Hematopoietic multipotent progenitor cell treated with erythropoietin and hydrocortisone succinate and interleukin-3 and kit ligand, for 6 days (in vitro differentiated cells): ENCODE measurements at regions not wholly inside any gene's neighbourhood (a gene's known extent, or its start where the extent isn't known, plus 50 kb on each side); places are given as distances from the start of the nearest gene placed in this dataset.

ENCODE experiments used
- DNase-seq: peaks from one replicate; pipeline ENCODE4 v3.0.0-alpha.2; 2015

DNA sequence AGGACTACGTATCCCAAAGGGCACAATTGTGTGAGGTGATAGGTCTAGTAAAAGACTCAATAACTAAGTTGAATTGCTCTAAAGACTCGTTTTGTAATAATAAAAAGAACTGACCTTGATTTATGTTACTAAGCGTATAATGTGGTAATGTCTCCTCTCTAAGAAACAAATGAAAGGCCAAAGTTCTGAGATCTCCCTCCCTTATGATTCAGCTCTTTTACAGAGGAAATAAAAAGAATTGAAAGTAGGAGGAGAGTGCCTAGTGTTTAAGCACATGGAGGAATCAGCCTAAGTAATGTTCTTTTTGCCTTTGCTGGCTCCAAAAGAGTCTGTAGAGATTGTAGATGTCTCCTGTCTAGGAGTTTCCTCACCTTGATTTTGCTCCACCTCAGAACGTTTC is 98.0 kb downstream of the ARL4A start:
- DNase-seq = no peak

GRCh38 chr7:12786494-12786893 is 99.1 kb downstream of the ARL4A start:
- DNase-seq = no peak

- no peak for DNase-seq
These were observed 100.7 kb downstream of the ARL4A start for GRCh38 chr7:12788171-12788570.

- no peak for DNase-seq
These were observed 101.2 kb downstream of the ARL4A start for GRCh38 chr7:12788591-12788990.

DNA sequence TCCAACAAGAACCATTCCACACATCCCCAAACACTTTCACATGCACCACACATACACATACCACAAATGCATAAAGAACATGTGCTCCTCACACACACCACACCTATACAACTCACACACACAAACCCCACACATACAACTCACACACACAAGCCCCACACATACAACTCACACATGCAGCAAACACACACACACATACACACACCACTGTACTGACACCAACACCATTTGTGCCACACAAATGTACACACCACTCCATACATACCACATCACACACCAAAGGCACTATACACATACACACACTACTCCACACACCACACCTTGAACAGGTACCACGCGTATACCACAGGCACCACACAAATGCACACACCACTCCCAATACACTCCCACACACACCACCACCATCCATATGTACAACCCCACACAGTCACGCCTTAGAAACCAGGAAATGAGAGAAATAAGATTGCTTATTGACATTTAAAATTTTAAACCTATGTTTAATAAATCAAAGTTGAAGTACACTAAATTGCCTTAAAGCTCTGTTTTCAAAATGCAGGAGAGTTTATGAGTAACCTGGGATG is 107.4 kb downstream of the ARL4A start:
- DNase-seq = no peak

DNA sequence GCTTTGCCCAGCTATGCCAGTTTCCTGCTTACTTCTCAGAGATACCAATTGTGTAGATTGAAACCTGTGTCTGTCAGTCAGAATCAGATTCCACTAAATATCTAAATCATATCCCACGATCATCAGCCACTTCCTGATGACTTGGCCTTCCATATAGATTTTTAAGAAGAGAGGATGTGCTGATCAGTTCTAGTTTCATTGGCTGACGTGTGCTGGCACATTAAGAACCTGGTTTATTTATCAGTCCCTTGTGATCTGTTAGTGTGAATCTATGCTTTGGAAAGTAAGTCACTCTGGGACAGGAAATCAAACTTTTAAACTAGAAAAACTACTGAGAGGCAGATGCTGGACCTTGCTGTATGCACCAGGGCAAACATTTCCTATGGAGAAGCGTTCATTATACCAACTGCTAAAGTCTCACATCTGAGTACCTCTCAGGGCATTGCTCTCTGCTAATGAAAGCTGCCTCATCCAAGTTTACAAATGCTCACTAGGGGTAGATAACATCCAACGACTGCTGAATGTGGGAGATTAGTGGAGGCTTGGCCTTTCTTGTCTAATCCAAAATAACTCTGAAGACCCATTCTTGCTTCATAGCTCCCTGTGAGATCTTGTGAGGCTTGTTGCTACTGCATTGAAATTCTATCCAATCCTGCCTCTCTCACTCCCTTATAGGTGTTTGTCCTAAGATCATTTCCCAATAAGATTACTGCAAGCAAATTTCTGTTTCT is 109.1 kb downstream of the ARL4A start:
- DNase-seq = peak; percentile 22

- no peak for DNase-seq
These were observed 113.1 kb downstream of the ARL4A start for GRCh38 chr7:12800486-12800885.

GRCh38 chr7:12801107-12801506 is 113.7 kb downstream of the ARL4A start:
- no peak for DNase-seq

DNA sequence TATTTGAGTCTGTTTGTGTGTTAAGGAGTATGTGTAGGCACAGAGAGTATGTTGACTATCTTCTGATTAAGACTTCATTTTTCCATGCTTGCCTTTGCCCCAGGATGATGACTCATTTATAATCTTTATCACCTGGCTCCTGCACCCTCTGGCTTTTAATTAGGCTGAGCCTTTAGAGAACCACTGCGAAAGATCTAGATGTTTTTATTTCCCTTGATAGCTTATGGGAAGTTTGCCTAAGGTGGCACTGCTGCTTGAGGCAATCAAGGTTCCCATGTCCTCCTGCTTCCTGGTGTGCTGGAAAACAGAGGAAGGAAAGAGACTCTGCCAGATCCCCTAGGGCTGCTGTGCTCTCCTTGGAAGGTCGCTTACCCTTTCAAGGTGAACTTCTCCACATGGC is 114.6 kb downstream of the ARL4A start:
- DNase-seq = peak; percentile 18

- no peak for DNase-seq
These were observed 116.1 kb downstream of the ARL4A start for GRCh38 chr7:12803542-12803941.

- no peak for DNase-seq
These were observed 118.1 kb downstream of the ARL4A start for GRCh38 chr7:12805518-12805928.

DNA sequence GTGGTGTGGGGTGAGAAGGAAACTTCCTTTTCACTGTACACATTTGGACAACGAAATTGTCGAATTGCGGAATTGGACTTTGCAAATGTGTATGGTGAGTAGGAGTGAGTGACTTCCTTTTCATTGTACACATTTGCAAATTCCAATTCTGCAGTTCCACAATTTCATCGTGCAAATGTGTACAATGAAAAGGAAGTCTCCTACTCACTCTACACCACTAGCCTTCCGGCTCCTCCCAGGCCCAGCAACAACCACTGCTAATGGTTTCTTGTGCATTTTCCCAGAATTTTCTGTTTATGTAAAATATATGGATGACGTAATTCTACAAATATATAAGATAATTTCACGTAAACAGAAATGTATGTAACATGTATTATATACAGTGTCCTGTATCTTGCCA is 118.5 kb downstream of the ARL4A start:
- DNase-seq = no peak

DNA sequence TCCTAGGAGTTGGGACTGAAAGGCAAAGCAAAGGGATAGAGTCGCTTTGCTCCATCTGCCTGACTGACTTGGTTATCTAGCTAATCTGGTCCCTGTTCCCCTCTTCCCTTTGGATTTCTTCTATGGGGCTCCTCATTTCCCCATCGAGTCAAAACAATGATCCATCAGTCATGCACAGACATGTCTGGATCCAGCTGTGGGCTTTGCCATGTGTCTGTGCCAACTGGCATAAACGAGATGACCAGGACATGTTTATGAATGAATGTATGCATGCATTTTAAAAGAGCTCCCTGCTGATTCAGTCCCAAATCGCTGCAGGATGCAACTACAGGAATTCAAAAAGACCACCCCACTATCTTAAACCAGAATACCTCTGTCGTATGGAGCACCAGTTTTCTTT is 122.0 kb downstream of the ARL4A start:
- DNase-seq = no peak

DNA sequence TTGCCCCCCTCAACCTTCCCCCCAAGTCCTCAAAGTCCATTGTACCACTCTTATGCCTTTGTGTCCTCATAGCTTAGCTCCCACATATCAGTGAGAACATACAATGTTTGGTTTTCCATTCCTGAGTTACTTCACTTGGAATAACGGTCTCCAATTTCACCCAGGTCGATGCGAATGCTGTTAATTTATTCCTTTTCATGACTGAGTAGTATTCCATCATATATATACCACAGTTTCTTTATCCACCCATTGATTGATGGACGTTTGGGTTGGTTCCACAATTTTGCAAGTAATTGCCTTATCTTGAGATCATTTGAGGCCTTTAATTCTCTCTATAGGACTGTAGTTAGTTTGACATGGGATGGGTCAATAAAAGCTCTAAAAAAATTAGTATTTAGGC is 124.7 kb downstream of the ARL4A start:
- no peak for DNase-seq

GRCh38 chr7:12814107-12814506 is 126.7 kb downstream of the ARL4A start:
- no peak for DNase-seq

GRCh38 chr7:12814828-12815227 is 127.4 kb downstream of the ARL4A start:
- DNase-seq = no peak

DNA sequence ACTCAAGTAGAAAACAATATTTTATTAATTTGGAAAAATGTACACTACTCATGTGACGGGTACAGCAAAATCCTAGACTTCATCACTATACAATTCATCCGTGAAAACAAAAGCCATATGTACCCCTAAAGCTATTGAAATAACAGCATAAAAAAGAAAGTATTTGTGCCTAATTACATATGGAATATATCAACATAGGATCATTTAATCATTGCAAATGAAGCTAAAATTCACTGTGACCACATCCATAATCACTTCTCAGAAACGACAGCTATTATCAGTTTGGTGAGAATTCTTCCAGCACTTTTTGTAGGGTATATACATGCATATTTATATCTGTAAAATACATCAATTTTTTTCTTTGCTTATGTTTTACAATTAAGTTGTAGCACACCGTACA is 128.0 kb downstream of the ARL4A start:
- no peak for DNase-seq

- no peak for DNase-seq
These were observed 128.4 kb downstream of the ARL4A start for GRCh38 chr7:12815871-12816270.

- DNase-seq = no peak
These were observed 133.3 kb downstream of the ARL4A start for GRCh38 chr7:12820777-12821176.

GRCh38 chr7:12821746-12822145 is 134.3 kb downstream of the ARL4A start:
- no peak for DNase-seq

- no peak for DNase-seq
These were observed 138.6 kb downstream of the ARL4A start for GRCh38 chr7:12826079-12826478.

DNA sequence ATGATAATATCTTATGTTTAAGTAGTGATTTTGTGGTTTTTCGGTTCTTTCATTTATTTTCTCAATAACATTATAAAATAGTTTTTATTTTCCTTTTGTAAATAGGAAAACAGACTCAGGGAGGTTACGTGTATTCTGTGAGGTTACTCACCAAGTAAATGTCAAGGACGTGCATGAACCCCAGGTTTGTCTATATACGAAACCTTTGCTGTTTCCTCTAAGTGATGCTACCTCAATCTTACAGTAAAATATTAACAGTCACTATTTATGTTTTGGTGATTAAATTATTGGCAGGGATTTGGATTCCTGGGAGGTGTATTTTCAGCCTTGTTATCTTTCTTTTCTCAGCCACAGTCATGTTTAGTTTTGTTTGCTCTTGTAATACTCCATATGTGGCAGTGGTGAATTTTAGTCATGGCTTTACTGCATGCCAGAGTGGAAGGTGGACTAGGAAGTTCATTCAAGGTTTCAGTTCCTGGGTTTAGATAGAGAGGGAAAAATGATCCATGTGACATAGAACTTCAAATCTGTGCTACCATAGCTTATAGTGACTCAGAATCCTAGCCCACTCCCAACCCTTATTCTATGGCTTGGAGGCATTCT is 139.9 kb downstream of the ARL4A start:
- DNase-seq = no peak

DNA sequence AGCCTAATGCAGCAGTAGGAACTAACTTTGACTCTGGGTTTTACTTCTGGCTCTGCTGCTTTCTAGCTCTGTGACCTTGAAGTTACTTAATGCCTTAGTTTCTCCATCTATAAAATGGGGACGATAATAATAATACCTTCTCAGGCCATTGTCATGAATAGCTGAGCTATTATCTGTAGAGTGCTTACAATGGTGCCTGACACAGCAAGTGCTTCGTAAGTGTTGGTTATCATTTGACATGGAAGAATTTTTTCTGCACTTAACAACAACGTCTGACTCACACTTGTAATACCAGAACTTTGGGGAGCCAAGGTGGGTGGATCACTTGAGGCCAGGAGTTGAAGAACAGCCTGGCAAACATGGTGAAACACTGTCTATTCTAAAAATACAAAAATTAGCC is 140.5 kb downstream of the ARL4A start:
- no peak for DNase-seq

- no peak for DNase-seq
These were observed 143.6 kb downstream of the ARL4A start for GRCh38 chr7:12831024-12831423.

DNA sequence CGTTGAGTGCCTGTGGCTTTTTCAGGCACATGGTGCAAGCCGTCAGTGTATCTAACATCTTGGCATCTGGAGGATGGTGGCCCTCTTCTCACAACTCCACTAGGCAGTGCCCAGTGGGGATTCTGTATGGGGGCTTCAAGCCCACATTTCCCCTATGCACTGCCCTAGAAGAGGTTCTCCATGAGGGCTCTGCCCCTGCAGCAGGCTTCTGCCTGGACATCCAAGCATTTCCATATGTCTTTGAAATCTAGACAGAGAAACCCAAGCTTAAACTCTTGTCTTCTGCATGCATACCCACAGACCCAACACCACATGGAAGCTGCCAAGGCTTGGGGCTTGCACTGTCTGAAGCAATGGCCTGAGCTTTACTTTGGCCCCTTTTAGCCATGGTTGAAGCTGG is 146.4 kb downstream of the ARL4A start:
- no peak for DNase-seq
